Kidney tubule cell (primary cell): ENCODE measurements at regions not wholly inside any gene's neighbourhood (a gene's known extent, or its start where the extent isn't known, plus 50 kb on each side); places are given as distances from the start of the nearest gene placed in this dataset.
"Not testable (repeated sequence)": the region's sequence is repeated elsewhere in the genome, so short reads cannot be mapped to it uniquely, and the experiment has no call there.

Experiments
- DNase-seq: peaks from one replicate; pipeline ENCODE4 v3.0.0-alpha.2; 2018; ENCODE audit warnings: low spot score

DNA sequence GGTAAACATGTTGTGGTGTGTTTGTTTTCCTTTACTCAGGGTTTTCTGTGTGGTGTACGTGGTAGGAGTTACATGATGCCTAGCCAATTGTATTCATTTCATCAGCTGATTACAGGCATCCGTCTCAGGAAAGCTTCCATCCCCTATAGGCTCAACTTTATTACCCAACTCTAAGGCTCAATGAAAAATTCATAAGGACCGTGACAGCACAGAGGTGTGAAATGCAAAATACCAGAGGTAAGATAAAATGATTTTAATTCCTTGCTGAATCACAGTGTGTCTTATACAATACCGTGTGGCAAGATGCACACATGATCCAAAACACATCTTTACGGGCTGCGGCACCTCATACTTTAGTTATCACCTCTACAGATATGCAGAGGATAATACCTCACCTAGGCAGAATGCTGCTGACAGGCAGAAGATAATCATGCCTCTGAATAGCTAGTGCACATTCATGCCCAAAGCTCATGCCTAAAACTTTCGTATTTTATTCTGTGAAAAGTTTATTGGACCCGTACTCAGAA, 87.2 kb upstream of the DIO2 start:
- DNase-seq, result no peak

DNA sequence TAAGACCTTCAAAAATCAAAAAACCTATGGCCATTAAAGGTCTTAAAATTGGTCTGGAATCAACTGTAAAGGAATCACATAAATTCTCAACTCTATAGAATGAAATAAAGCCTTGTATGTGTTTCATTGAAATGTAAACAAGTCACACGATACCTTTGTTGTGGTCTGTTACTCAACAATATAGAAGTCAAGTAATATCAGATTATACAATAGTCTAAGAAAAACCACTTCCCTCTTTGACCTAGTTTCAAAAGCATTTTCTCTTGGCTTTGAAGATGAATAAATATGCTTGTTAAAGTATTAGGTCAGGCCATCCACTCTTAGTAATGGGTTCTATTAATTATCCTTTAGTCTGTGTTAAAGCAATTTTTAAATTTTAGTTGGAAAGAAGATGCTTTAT, 79.8 kb upstream of the DIO2 start:
- DNase-seq, result no peak

DNA sequence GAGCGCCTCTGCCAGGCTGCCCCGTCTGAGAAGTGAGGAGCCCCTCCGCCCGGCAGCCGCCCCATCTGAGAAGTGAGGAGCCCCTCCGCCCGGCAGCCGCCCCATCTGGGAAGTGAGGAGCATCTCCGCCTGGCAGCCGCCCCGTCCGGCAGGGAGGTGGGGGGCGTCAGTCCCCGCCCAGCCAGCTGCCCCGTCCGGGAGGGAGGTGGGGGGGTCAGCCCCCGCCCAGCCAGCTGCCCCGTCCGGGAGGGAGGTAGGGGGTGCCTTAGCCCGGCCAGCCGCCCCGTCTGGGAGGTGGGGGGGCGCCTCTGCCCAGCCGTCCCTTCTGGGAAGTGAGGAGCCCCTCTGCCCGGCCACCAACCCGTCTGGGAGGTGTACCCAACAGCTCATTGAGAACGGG, 75.4 kb upstream of the DIO2 start:
- not testable (repeated sequence) for DNase-seq

DNA sequence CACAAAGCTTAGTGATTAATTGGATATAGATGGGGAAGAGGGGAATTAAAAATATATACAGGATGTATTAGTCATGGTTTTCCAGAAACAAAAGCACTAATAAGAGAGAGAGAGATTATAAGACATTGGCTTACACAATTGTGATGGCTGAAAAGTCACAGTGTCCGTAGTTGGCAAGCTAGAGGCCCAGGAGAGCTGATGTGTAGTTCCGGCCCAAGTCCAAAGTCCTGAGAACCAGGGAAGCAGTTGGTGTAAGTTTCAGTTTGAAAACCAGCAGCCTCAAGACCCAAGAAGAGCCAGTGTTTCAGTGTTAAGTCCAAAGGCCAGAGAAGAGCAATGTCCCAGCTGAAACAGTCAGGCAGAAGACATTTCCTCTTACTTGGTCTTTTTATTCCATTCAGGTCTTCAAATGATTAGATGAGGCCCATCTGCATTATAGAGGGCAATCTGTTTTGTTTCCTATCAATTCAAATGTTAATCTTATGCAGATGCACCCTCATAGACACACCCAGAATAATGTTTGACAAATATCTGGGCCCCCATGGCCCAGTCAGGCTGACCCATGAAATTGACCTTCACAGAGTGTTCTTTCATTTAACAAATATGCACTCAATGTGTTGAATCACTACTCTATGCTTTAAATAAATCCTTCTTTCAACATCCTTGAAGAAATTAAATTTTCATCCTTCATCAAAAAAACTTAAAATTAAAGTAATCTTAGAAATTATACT, 67.2 kb upstream of the DIO2 start:
- DNase-seq, result peak; percentile 60

DNA sequence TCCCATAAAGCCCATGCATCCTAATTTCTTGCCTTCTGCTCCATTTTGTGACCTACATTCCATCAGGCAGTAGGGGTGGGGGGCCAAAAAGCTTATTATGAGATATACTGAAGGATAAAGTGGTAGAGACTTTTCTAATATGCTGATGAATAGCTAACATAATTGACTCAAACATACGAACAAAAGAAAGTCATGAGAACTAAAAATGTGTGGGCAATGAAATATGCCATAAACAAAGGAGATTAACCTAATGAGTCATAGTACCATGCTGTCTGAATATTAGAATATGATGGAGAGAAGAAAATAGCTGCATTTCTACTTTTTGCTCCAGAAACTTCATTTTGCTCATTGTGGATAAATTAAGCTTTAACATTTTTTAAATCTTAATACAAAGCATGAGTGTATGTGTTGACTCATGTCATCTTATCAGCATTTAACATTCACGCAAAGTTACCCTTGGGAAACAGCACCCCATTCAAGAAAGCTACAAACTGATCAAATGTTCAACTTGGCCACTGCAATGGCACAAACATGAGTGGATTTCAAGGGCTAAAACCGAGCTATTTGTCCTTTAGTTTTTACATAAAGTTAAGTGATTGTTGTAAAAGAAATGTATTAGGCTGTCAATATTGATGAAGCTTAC, 64.0 kb upstream of the DIO2 start:
- DNase-seq, result no peak

DNA sequence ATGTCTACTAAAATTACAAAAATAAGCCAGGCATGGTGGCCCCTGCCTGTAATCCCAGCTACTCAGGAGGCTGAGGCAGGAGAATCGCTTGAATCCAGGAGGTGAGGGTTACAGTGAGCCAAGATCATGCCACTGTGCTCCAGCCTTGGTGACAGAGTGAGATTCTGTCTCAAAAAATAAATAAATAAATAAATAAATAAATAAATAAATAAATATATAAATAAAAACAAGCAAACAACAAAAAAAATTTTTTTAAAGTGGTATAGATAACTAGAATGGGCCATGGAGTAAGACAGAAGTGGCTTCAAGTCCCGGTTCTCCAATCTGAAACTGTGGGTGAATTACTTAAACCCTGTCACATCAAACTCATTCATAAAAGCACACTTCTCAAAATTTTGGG, 63.0 kb upstream of the DIO2 start:
- not testable (repeated sequence) for DNase-seq

DNA sequence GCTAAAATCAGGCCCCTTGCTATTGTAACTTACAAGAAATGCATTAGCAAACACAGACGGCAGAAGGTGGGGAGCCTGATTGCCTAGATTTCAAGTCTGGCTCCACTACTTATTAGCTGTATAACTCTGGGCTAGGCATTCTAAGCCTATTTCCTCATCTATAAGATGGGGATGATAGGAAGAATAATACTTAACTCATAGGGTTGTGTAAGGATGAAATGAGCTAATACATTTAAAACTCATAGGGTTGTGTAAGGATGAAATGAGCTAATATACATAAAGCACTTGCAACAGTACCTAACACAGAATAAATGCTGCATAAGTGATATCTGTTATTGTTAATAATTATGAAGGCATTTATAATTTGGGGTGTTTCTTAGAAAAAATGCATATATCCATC, 60.1 kb upstream of the DIO2 start:
- no peak for DNase-seq

DNA sequence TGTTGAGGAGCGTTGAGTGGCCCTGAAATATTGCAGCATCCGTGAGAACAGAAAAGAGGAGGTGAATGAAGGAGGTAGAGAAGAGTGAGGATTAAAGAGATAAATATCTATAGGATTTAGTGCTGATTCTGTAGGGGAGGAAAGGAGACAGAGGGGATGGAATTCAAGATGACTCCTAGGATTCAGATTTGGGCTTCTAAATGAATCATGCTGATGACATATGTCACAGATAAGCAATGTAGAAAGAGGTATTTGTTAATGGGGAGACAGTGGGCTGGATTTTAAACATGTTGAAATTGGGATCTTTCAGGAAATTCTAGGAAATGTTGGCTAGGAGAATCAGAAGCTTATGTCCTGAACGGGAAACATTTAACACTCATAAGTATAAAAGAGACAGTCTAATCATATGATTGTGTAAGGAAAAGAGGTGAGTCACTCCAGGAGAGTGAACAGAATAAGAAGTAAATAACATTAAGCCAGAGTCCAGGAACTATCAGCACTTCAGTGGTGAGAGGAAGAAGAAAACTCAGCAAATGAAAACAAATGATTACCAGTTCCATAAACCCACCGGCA, 58.1 kb upstream of the DIO2 start:
- no peak for DNase-seq

DNA sequence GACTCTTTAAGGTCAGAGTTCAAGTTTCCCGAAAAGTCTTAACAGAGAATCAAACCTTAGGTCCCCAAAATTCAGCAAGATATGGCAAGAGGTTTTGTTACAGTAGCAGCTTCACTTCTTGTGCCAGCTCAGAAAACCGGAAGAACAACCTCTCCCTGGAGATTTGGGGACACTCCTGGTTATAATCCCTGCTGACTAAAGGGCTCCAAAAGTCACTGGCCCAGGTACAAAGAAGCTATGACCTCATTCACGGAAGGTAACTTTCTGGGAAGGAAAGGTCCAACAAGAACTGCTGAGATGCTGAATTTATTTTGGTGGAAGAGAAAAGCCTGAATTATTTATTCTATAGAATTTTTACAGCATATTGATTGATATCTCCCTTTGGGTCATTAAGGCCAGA, 55.6 kb upstream of the DIO2 start:
- no peak for DNase-seq

DNA sequence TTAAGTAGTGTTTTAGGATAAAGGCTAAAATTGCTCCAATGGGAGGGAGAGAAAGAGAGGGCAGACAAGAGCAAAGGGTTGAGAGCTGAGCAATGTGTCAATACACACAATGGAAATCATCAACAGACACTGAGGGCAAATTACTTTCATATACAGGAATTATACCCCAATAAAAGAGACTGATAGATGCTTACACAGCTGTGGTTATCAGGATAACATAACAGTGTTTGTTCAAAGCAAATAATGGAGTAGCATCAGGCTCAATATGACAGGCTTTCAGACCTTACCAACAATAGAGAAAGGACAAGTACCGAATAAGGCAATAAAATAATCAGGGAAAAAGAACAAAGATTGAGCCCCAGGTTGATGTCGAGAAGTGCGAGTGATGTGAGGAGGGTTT, 53.4 kb upstream of the DIO2 start:
- DNase-seq, result no peak
